IMR-90 (cell line): ENCODE measurements at regions not wholly inside any gene's neighbourhood (a gene's known extent, or its start where the extent isn't known, plus 50 kb on each side); places are given as distances from the start of the nearest gene placed in this dataset.

Source experiments
- CEBPB ChIP-seq: IDR thresholded peaks from 2 replicates; pipeline ENCODE4 v1.6.1; 2012; ENCODE audit warnings: low read depth, low read length, improper control_type of control experiment
- FOS ChIP-seq: fragments of 150-350 bp; IDR thresholded peaks from 2 replicates; pipeline ENCODE4 v1.6.1; 2016; ENCODE audit warnings: low read depth, low read length
- MAFK ChIP-seq: IDR thresholded peaks from 2 replicates; pipeline ENCODE4 v1.6.1; 2012; ENCODE audit warnings: low read depth, low read length, improper control_type of control experiment
- MXI1 ChIP-seq: IDR thresholded peaks from 2 replicates; pipeline ENCODE4 v1.6.1; 2012; ENCODE audit warnings: low read depth, mild to moderate bottlenecking, low read length, moderate library complexity, borderline replicate concordance
- NFE2L2 ChIP-seq: fragments of 150-350 bp; IDR thresholded peaks from 2 replicates; pipeline ENCODE4 v1.6.1; 2016; ENCODE audit warnings: low read depth, mild to moderate bottlenecking, low read length
- POLR2A ChIP-seq: IDR thresholded peaks from 2 replicates; pipeline ENCODE4 v1.6.1; 2012; ENCODE audit warnings: mild to moderate bottlenecking, low read depth, low read length
- RAD21 ChIP-seq: IDR thresholded peaks from 2 replicates; pipeline ENCODE4 v1.6.1; 2012; ENCODE audit warnings: low read length, improper control_type of control experiment
- RCOR1 ChIP-seq: IDR thresholded peaks from 2 replicates; pipeline ENCODE4 v1.6.1; 2012; ENCODE audit warnings: mild to moderate bottlenecking, low read length, improper control_type of control experiment; ENCODE audit not compliant: insufficient replicate concordance
- TF ChIP-seq, protein P1 (sequence below): conservative IDR thresholded peaks from 2 replicates; pipeline ENCODE4 v1.5.1; 2012; ENCODE audit warnings: mild to moderate bottlenecking, low read depth, low read length, improper control_type of control experiment
- TF ChIP-seq, protein P2 (sequence below): fragments of 150-350 bp; IDR thresholded peaks from 2 replicates; pipeline ENCODE4 v1.6.1; 2017; ENCODE audit warnings: mild to moderate bottlenecking, antibody characterized with exemption, low read length, low read depth

DNA sequence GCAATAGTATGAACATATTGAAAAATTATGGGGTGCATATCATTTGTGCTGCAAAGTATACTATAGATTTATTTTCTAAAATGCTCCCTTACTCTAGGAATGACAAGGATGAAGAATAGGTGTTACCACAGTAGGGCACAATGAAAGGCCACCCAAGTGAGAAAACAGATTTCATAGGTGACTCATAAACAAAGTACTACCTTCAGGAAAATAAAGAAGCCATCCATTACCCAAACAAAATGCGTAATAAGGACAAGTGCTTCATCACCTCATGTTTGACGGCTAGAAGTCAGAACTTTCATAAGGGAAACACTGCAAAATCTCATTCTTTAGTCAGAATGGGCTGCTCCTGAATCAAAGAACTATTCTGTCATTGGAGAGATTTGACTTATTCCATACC, 116.6 kb downstream of the MFSD1 start:
- TF ChIP-seq POLR2A (no peak), MAFK (no peak), MXI1 (no peak), CEBPB (no peak), RAD21 (no peak), RCOR1 (no peak), FOS (no peak), NFE2L2 (no peak)
- TF ChIP-seq, protein P1, sequence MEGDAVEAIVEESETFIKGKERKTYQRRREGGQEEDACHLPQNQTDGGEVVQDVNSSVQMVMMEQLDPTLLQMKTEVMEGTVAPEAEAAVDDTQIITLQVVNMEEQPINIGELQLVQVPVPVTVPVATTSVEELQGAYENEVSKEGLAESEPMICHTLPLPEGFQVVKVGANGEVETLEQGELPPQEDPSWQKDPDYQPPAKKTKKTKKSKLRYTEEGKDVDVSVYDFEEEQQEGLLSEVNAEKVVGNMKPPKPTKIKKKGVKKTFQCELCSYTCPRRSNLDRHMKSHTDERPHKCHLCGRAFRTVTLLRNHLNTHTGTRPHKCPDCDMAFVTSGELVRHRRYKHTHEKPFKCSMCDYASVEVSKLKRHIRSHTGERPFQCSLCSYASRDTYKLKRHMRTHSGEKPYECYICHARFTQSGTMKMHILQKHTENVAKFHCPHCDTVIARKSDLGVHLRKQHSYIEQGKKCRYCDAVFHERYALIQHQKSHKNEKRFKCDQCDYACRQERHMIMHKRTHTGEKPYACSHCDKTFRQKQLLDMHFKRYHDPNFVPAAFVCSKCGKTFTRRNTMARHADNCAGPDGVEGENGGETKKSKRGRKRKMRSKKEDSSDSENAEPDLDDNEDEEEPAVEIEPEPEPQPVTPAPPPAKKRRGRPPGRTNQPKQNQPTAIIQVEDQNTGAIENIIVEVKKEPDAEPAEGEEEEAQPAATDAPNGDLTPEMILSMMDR, result no peak
- TF ChIP-seq, protein P2, sequence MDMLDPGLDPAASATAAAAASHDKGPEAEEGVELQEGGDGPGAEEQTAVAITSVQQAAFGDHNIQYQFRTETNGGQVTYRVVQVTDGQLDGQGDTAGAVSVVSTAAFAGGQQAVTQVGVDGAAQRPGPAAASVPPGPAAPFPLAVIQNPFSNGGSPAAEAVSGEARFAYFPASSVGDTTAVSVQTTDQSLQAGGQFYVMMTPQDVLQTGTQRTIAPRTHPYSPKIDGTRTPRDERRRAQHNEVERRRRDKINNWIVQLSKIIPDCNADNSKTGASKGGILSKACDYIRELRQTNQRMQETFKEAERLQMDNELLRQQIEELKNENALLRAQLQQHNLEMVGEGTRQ, result no peak
